IPS DF 6.9 (cell line): ENCODE measurements at regions not wholly inside any gene's neighbourhood (a gene's known extent, or its start where the extent isn't known, plus 50 kb on each side); places are given as distances from the start of the nearest gene placed in this dataset.

Experiments
- DNase-seq: peaks from one replicate; pipeline ENCODE4 v3.0.0-alpha.2; 2013; ENCODE audit warnings: low read depth, low spot score
- H3K27ac ChIP-seq: one replicate; pipeline ENCODE4 v1.5.1; 2013; ENCODE audit warnings: low read length, control low read depth
- H3K27me3 ChIP-seq: 2 replicates; pipeline ENCODE4 v1.6.1; 2013; ENCODE audit warnings: mild to moderate bottlenecking, low read length; ENCODE audit not compliant: control insufficient read depth, insufficient read depth
- H3K36me3 ChIP-seq: 2 replicates; pipeline ENCODE4 v1.6.1; 2013; ENCODE audit warnings: low read length; ENCODE audit not compliant: control insufficient read depth, insufficient read depth
- H3K4me1 ChIP-seq: 2 replicates; pipeline ENCODE4 v1.6.1; 2013; ENCODE audit warnings: low read length; ENCODE audit not compliant: control insufficient read depth, insufficient read depth
- H3K4me3 ChIP-seq: 2 replicates; pipeline ENCODE4 v1.5.1; 2013; ENCODE audit warnings: mild to moderate bottlenecking, low read length
- H3K9me3 ChIP-seq: 2 replicates; pipeline ENCODE4 v1.6.1; 2013; ENCODE audit warnings: low read length, inconsistent platforms; ENCODE audit not compliant: control insufficient read depth, insufficient read depth
- WGBS: extraction: QIAGEN DNeasy Blood & Tissue Kit; methylation state at CpG from one replicate; pipeline ENCODE4 v1.1.7; 2013; ENCODE audit warnings: mixed read lengths, missing lambda C conversion rate; ENCODE audit not compliant: insufficient read length, insufficient coverage; 5-methylcytosine and 5-hydroxymethylcytosine counted together

DNA sequence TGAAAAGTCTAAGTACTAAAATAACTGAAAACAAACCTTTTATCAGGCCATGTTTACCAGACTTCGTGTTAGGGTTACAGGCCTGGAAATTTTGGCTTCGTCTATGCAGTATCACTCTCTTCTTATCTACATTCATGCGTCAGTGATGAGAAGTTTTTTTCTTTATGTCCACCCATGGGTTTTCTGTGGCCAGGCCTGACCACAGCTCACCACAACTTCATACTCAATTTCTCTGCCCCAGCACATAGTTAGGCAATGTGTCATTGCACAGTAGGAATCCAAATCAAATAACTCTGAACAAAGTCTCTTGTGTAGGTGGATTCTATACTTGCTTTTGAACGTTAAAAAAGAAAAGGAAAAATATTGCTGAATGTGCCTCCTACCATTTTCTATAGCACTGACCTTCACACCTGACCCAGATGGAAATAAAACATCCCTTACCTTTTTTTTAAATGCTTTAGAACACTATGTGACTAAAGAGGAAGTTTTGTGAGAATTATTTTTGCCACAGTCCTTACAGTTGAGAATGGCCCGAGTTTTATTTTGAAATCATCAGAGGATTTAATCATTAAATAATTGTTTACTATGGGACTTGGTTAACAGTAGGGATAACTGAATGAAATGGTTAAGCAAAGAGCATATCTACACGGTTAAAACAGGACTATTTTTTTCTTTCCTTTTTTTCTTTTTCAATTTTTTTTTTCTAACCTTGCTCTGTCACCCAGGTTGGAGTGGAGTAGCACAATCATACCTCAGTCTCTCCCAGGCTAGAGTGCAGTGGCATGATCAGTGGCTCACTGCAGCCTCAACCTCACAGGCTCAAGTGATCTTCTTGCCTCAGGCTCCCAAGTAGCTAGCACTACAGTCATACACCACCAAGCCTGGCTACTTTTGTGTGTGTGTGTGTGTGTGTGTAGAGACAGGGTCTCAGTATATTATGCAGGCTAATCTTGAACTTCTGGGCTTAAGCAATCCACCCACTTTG is 1247.0 kb upstream of the ACO1 start:
- DNase-seq = no peak
- Histone ChIP-seq H3K36me3 (no peaks in the 10 kb centered on the region), H3K27ac (no peak overlapping the region), H3K4me1 (no peaks in the 10 kb centered on the region), H3K27me3 (no peaks in the 10 kb centered on the region), H3K9me3 (no peaks in the 10 kb centered on the region; the same call in 1 of the 2 replicates), H3K4me3 (no peak overlapping the region)
- no CpG with 5 or more reads among the region's 6 CpGs for WGBS

DNA sequence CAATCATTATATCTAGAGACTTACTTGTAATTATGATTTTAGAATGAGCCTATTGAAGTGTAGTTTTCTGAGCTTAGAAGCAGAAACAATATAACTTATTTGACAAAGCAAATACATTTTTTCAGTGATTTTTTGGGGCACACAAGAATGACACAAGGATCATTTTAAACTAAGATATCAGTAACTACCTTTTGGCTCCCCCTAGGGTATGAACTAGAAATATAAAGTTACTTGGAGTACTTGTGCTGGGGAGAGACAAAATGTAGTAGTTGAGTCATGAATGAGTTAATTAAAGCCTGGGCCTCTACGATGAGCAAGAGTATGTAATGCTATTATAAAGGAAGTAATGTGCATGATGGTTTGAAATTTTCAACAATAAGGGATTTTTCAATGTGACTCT is 1244.1 kb upstream of the ACO1 start:
- H3K27me3 ChIP-seq = no peaks in the 10 kb centered on the region
- DNase-seq = no peak
- no peak overlapping the region for H3K4me3 ChIP-seq
- H3K4me1 ChIP-seq = no peaks in the 10 kb centered on the region
- H3K36me3 ChIP-seq = no peaks in the 10 kb centered on the region
- no CpG with 5 or more reads among the region's 1 CpG for WGBS
- no peaks in the 10 kb centered on the region; the same call in 1 of the 2 replicates for H3K9me3 ChIP-seq
- no peak overlapping the region for H3K27ac ChIP-seq

DNA sequence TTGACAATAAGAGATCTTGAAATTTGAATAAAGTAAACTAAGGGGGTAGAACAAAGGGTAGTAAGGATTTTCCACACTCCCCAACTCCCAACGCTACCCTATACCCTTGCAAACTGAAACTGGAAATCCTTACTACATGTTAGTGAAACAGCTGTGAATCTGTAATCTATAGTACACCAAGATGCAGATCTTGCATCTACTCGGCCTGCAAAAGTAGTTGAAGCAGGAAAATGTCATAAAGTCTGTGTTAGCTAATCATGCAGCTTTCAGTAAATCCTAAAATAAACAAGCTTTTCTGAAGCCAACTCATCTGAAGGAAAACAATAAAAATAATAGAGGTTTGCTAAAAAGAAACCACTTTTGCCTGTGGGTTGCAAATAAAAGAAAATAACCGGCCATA is 1242.0 kb upstream of the ACO1 start:
- Histone ChIP-seq H3K36me3 (no peaks in the 10 kb centered on the region), H3K4me3 (no peak overlapping the region), H3K4me1 (no peaks in the 10 kb centered on the region), H3K9me3 (no peaks in the 10 kb centered on the region), H3K27me3 (no peaks in the 10 kb centered on the region), H3K27ac (no peak overlapping the region)
- no peak for DNase-seq
- no CpG with 5 or more reads among the region's 3 CpGs for WGBS

DNA sequence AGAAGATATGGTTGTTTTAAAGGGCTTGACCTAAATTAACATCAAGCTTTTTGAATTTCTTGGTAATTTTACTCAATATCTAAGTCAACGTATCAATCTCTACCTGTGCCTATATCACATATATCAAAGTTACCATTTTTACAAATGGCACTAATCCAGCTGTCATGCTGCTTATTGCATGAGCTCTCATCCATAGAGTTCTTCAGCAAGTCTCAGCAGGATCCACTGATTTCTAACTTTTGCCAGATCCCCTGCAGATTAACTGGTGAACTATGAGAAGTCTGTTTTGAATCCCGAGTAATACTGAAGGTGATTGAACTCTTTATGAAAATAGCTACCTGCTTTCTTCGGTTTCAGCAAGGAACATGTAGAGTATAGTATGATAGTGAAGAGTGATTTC is 1239.8 kb upstream of the ACO1 start:
- Histone ChIP-seq H3K9me3 (no peaks in the 10 kb centered on the region), H3K27me3 (no peaks in the 10 kb centered on the region), H3K36me3 (no peaks in the 10 kb centered on the region), H3K4me1 (no peaks in the 10 kb centered on the region), H3K27ac (no peak overlapping the region), H3K4me3 (no peak overlapping the region)
- no CpG with 5 or more reads among the region's 3 CpGs for WGBS
- no peak for DNase-seq

DNA sequence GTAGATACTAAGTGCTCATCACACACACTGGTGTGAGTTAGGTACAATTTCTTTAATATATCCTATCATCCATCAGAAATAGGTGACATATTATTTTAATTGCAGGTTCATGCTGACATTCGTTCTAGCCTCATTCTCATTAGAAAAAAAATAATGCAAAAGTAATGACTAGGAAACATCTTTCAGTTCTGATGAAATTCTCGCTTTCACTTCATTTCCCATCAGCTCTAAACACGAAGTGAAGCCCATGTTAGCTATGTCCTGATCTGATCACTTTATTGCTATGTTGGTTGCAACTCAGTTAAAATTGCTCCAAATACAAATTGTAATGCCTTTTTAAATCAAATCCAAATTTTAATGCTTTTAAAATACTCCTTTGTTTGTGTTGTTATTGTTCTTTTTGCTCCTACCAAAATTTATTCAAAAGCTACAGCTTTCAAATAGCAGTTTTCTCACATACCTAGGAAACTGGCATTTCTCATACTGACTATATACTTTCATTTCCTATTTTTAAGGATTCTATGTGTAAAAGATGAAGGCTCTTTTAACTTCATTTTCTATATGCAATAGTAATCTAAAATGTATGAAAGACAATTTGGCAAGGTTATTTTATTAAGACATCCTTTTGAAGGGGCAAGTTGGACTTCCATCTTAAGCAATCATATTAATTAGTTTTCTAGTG is 1237.8 kb upstream of the ACO1 start:
- WGBS = no CpG with 5 or more reads among the region's 3 CpGs
- no peak overlapping the region for H3K27ac ChIP-seq

DNA sequence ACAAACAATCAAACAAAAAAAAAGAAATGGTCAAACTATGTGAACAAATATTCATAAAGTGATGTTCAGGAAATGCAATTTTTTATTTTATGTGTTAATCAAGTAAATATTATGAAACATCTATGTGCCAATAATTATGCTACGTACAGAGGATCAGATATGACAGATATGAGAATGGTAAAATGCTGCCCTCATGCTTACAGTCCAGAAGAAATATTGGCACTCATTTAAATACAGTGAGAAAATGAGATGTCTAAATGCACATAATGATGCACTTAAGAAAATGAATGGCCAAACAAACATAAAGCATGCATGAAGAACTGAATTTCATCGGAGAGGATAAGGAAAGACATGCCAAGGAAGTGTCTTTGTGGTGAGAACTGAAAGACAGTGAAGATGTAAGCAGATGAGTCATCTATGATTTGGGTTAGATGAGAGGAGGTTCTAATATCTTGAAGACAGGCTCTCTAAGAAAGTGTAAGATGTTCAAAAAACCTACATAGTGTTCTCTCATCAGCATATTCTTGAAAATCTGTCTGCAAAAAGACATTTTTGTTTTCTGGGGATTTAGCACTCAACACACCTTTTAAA is 1231.1 kb upstream of the ACO1 start:
- Histone ChIP-seq H3K9me3 (no peaks in the 10 kb centered on the region), H3K4me3 (no peak overlapping the region), H3K36me3 (no peaks in the 10 kb centered on the region), H3K27me3 (no peaks in the 10 kb centered on the region), H3K27ac (no peak overlapping the region), H3K4me1 (no peaks in the 10 kb centered on the region)
- no peak for DNase-seq
- WGBS = no CpG with 5 or more reads among the region's 2 CpGs

More for the DNA sequence above, 1237.8 kb upstream of the ACO1 start:
- no peaks in the 10 kb centered on the region for H3K4me1 ChIP-seq
- H3K9me3 ChIP-seq = no peaks in the 10 kb centered on the region
- H3K36me3 ChIP-seq = no peaks in the 10 kb centered on the region
- no peak for DNase-seq
- H3K4me3 ChIP-seq = no peak overlapping the region
- H3K27me3 ChIP-seq = no peaks in the 10 kb centered on the region

DNA sequence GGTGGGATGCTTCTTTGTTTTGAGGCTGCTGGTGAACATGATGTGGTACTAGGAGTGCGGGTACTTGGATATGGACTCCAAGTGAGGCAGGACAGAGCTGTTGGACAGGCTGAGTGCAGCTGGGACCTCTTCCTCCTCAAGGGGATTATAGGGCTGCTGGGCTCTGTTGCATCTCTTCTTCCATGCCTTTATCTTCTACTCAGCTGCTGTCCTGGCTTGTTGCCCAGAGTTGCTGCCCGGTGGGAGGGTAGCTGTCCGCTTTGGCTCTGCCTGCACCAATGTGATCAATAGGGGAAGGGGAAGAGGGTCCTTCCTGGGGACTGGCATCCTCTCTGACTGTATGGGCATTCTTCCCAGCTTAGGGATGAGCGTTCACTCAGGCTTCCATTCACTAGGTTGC is 1217.9 kb upstream of the ACO1 start:
- DNase-seq = no peak
- Histone ChIP-seq H3K9me3 (no peaks in the 10 kb centered on the region), H3K36me3 (no peaks in the 10 kb centered on the region), H3K27ac (no peak overlapping the region), H3K27me3 (no peaks in the 10 kb centered on the region), H3K4me1 (no peaks in the 10 kb centered on the region), H3K4me3 (no peak overlapping the region)
- no CpG with 5 or more reads among the region's 4 CpGs for WGBS

DNA sequence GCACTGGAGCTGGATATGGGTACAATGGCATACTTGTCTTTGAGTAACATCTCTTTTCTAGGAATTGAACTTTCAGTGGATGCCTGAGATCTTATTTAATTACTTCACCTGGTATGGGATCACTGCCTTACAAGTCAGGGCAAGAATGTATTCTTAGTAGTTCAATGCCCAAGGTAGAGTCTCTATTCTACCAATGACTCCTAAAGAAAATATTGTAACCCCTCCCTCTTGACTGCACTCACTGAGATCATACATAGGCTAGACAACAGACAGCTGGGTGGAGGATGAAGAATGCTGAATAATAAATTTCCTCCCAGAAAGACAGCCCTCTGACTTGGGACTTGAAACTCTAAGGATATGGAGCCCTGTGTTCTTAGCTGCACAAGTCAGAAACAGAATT is 1216.3 kb upstream of the ACO1 start:
- no peak for DNase-seq
- H3K27me3 ChIP-seq = no peaks in the 10 kb centered on the region
- H3K4me1 ChIP-seq = no peaks in the 10 kb centered on the region
- no peak overlapping the region for H3K4me3 ChIP-seq
- no peak overlapping the region for H3K27ac ChIP-seq
- no peaks in the 10 kb centered on the region for H3K36me3 ChIP-seq
- no peaks in the 10 kb centered on the region for H3K9me3 ChIP-seq

DNA sequence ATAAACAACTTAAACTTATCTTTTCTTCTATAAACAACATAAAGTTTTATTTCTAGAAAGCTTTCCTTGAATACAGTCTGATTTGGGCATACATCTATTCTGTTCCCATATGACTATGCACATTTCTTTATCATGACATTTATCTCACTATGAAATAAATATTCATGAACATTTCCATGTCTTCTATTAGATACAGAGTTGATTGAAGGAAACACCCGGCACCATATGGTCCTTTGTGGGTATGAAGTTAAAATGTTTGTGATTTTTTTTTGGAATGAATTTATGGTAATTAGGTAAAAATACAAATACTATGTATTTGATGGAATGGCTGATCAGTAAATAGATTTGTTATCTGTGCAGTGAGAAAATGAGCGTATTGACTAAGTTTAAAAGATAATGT is 1209.8 kb upstream of the ACO1 start:
- no peaks in the 10 kb centered on the region for H3K27me3 ChIP-seq
- H3K9me3 ChIP-seq = no peaks in the 10 kb centered on the region
- 100% methylated on average over 1 of the region's 2 CpGs for WGBS
- no peaks in the 10 kb centered on the region for H3K36me3 ChIP-seq
- H3K4me3 ChIP-seq = no peak overlapping the region
- no peaks in the 10 kb centered on the region for H3K4me1 ChIP-seq
- no peak overlapping the region for H3K27ac ChIP-seq
- no peak for DNase-seq

DNA sequence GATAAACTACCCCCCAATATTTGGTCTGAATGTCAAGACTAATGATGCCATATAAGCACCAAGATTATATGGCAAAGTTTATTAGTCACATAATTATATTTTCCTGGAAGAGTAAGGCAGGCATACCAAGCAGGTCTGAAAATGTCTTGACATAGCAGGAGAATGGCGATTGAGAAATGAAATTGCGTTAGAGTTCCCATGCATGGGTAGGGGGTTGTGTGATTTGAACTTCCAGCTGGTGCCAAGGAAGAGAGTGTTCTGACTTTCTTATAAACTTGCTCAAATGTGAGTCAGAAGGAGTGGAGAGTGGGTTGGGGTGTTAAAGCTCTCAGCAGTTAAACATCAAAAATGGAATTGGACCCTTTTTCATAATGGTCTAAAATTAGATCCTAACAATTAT is 1200.6 kb upstream of the ACO1 start:
- Histone ChIP-seq H3K27ac (no peak overlapping the region), H3K4me3 (no peak overlapping the region), H3K36me3 (no peaks in the 10 kb centered on the region), H3K4me1 (no peaks in the 10 kb centered on the region), H3K9me3 (no peaks in the 10 kb centered on the region), H3K27me3 (no peaks in the 10 kb centered on the region)
- DNase-seq = no peak
- WGBS = no CpG with 5 or more reads among the region's 2 CpGs
